GM19467 (cell line): ENCODE measurements at regions not wholly inside any gene's neighbourhood (a gene's known extent, or its start where the extent isn't known, plus 50 kb on each side); places are given as distances from the start of the nearest gene placed in this dataset.

Experiments
- ATAC-seq: cut with Tn5 transposase; IDR thresholded peaks from one replicate; pipeline ENCODE4 v1.9.1; 2021; ENCODE audit warnings: mild to moderate bottlenecking, moderate library complexity; ENCODE audit not compliant: unreplicated experiment

- ATAC-seq = peak; percentile 86
Measured at GRCh38 chr6:127641905-127642304, 64.9 kb downstream of the C6orf58 start.
